Vagina (tissue), 2 donors: ENCODE measurements at regions not wholly inside any gene's neighbourhood (a gene's known extent, or its start where the extent isn't known, plus 50 kb on each side); places are given as distances from the start of the nearest gene placed in this dataset.
A peak's percentile ranks its signal among the peaks of the same experiment; 100 is the strongest.

ENCODE experiments used
- DNase-seq, 2 donors: peaks; one replicate each; pipeline ENCODE4 v3.0.0-alpha.2; 2017; ENCODE audit errors: extremely low spot score in 2 of 2
- H3K27ac ChIP-seq: fragments of 200-600 bp; sonication (generic); one replicate; pipeline ENCODE4 v1.5.1; 2019
- H3K27me3 ChIP-seq: fragments of 200-600 bp; sonication (generic); one replicate; pipeline ENCODE4 v1.5.1; 2019
- H3K36me3 ChIP-seq, 2 donors: fragments of 200-600 bp; sonication (generic); one replicate each; pipeline ENCODE4 v1.5.1; 2017 to 2019
- H3K4me1 ChIP-seq: fragments of 200-600 bp; sonication (generic); one replicate; pipeline ENCODE4 v1.5.1; 2019
- H3K4me3 ChIP-seq, 2 donors: fragments of 200-600 bp; sonication (generic); 1 replicate in 1 of 2; 2 replicates in 1 of 2; pipeline ENCODE4 v1.5.1; 2016 to 2019
- H3K9me3 ChIP-seq: fragments of 200-600 bp; sonication (generic); one replicate; pipeline ENCODE4 v1.5.1; 2019
- POLR2A ChIP-seq, 2 donors: fragments of 450-650 bp; IDR thresholded peaks; one replicate each; pipeline ENCODE4 v1.6.1; 2017; ENCODE audit warnings: antibody characterized with exemption in 2 of 2, mild to moderate bottlenecking in 2 of 2, moderate library complexity in 2 of 2
- POLR2AphosphoS5 ChIP-seq, 2 donors: sonication (generic); formaldehyde crosslinking; IDR thresholded peaks; one replicate each; pipeline ENCODE4 v1.9.0; 2017; ENCODE audit warnings: antibody characterized with exemption in 2 of 2, mild to moderate bottlenecking in 2 of 2, low read depth in 1 of 2; ENCODE audit not compliant: insufficient read depth in 1 of 2
- intact Hi-C: fragments of 100-400 bp; cut with DNase I; formaldehyde crosslinking; loops from one replicate; pipeline ENCODE4 v1.15.1; 2023
- TF ChIP-seq, protein P1 (sequence below), 3 experiments: fragments of 450-650 bp in 2 of 3; fragments of 200-600 bp in 1 of 3; sonication (generic) in 1 of 3; IDR thresholded peaks; one replicate each; pipeline ENCODE4 v1.5.1; 2017 to 2019; ENCODE audit warnings: antibody characterized with exemption in 3 of 3, mild to moderate bottlenecking in 2 of 3, moderate library complexity in 2 of 3

GRCh38 chr10:44069573-44069972 is 315.3 kb downstream of the CXCL12 start:
- Histone ChIP-seq H3K4me1 (peaks cover 44% of the 10 kb centered on the region), H3K36me3 (no peaks in the 10 kb centered on the region), H3K27ac (no peak overlapping the region), H3K9me3 (no peaks in the 10 kb centered on the region), H3K4me3 (no peak overlapping the region), H3K27me3 (no peaks in the 10 kb centered on the region)
- no peak for DNase-seq
- TF ChIP-seq POLR2AphosphoS5 (IDR thresholded peaks at IDR 0.05; ENCODE audit: insufficient read depth in 1 of 2, low read depth in 1 of 2): no peak
- TF ChIP-seq, protein P1, sequence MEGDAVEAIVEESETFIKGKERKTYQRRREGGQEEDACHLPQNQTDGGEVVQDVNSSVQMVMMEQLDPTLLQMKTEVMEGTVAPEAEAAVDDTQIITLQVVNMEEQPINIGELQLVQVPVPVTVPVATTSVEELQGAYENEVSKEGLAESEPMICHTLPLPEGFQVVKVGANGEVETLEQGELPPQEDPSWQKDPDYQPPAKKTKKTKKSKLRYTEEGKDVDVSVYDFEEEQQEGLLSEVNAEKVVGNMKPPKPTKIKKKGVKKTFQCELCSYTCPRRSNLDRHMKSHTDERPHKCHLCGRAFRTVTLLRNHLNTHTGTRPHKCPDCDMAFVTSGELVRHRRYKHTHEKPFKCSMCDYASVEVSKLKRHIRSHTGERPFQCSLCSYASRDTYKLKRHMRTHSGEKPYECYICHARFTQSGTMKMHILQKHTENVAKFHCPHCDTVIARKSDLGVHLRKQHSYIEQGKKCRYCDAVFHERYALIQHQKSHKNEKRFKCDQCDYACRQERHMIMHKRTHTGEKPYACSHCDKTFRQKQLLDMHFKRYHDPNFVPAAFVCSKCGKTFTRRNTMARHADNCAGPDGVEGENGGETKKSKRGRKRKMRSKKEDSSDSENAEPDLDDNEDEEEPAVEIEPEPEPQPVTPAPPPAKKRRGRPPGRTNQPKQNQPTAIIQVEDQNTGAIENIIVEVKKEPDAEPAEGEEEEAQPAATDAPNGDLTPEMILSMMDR (IDR thresholded peaks at IDR 0.05): no peak
- no peak for TF ChIP-seq POLR2A (IDR thresholded peaks at IDR 0.05)
- intact Hi-C loops: no loop called here

GRCh38 chr10:44068716-44069482 is 316.0 kb downstream of the CXCL12 start:
- no peak overlapping the region for H3K27ac ChIP-seq
- no peaks in the 10 kb centered on the region for H3K27me3 ChIP-seq
- no peaks in the 10 kb centered on the region for H3K9me3 ChIP-seq
- peak in 1 of 2 donors; percentile 86 for DNase-seq
- H3K4me3 ChIP-seq: no peak overlapping the region
- peaks cover 47% of the 10 kb centered on the region for H3K4me1 ChIP-seq
- H3K36me3 ChIP-seq: no peaks in the 10 kb centered on the region
- intact Hi-C loops: no loop called here
- TF ChIP-seq, protein P1 (IDR thresholded peaks at IDR 0.05): no peak
- no peak for TF ChIP-seq POLR2AphosphoS5 (IDR thresholded peaks at IDR 0.05; ENCODE audit: insufficient read depth in 1 of 2, low read depth in 1 of 2)
- no peak for TF ChIP-seq POLR2A (IDR thresholded peaks at IDR 0.05)

- Histone ChIP-seq H3K4me1 (peaks cover 52% of the 10 kb centered on the region), H3K27me3 (no peaks in the 10 kb centered on the region), H3K36me3 (no peaks in the 10 kb centered on the region), H3K9me3 (no peaks in the 10 kb centered on the region), H3K4me3 (no peak overlapping the region), H3K27ac (no peak overlapping the region)
- DNase-seq: peak in 1 of 2 donors; percentile 74
- intact Hi-C loops: no loop called here
- TF ChIP-seq POLR2AphosphoS5 (IDR thresholded peaks at IDR 0.05; ENCODE audit: insufficient read depth in 1 of 2, low read depth in 1 of 2) (no peak), POLR2A (IDR thresholded peaks at IDR 0.05) (no peak)
- TF ChIP-seq, protein P1 (IDR thresholded peaks at IDR 0.05): no peak
Observed at GRCh38 chr10:44067432-44067831, 317.5 kb downstream of the CXCL12 start.

GRCh38 chr10:44066527-44067255 is 318.2 kb downstream of the CXCL12 start:
- Histone ChIP-seq H3K4me3 (no peak overlapping the region), H3K27ac (peak overlapping the region; percentile 28), H3K9me3 (no peaks in the 10 kb centered on the region), H3K4me1 (peaks cover 47% of the 10 kb centered on the region), H3K27me3 (no peaks in the 10 kb centered on the region), H3K36me3 (no peaks in the 10 kb centered on the region)
- intact Hi-C loops: no loop called here
- TF ChIP-seq POLR2A (IDR thresholded peaks at IDR 0.05) (no peak), POLR2AphosphoS5 (IDR thresholded peaks at IDR 0.05; ENCODE audit: insufficient read depth in 1 of 2, low read depth in 1 of 2) (no peak)
- TF ChIP-seq, protein P1 (IDR thresholded peaks at IDR 0.05): no peak
- DNase-seq: no peak
